SK-N-MC (cell line): ENCODE measurements at regions not wholly inside any gene's neighbourhood (a gene's known extent, or its start where the extent isn't known, plus 50 kb on each side); places are given as distances from the start of the nearest gene placed in this dataset.

Source experiments
- EZH2 ChIP-seq: fragments of 200-600 bp; sonication (generic); IDR thresholded peaks from one replicate; pipeline ENCODE4 v1.6.1; 2017; ENCODE audit warnings: antibody characterized with exemption
- FOXP2 ChIP-seq: optimal IDR thresholded peaks from 2 replicates; pipeline ENCODE3; 2011; ENCODE audit warnings: mild to moderate bottlenecking, moderate library complexity; ENCODE audit not compliant: insufficient read depth; ENCODE audit errors: extremely low read length, control extremely low read depth
- POLR2AphosphoS5 ChIP-seq: IDR thresholded peaks from 2 replicates; pipeline ENCODE4 v1.6.1; 2012; ENCODE audit warnings: mild to moderate bottlenecking, low read depth, low read length, borderline replicate concordance

- TF ChIP-seq EZH2: no peak
- no peak for TF ChIP-seq POLR2AphosphoS5
- no peak for TF ChIP-seq FOXP2
These were observed 633.6 kb upstream of the FAT3 start for GRCh38 chr11:91591021-91591420.
